GM18951 (cell line): ENCODE measurements at regions not wholly inside any gene's neighbourhood (a gene's known extent, or its start where the extent isn't known, plus 50 kb on each side); places are given as distances from the start of the nearest gene placed in this dataset.

Source experiments
- POLR2A ChIP-seq: IDR thresholded peaks from 4 replicates; pipeline ENCODE4 v1.6.1; 2011; ENCODE audit warnings: mild to moderate bottlenecking; ENCODE audit not compliant: insufficient read length, insufficient read depth; ENCODE audit errors: extremely low read depth
- in situ Hi-C: fragments of 300-500 bp; cut with MboI; formaldehyde crosslinking; loops from one replicate; pipeline ENCODE4 v1.12.0; 2022; ENCODE audit warnings: low sequenced_read_pairs, mixed read lengths, inconsistent platforms; ENCODE audit not compliant: unreplicated experiment

DNA sequence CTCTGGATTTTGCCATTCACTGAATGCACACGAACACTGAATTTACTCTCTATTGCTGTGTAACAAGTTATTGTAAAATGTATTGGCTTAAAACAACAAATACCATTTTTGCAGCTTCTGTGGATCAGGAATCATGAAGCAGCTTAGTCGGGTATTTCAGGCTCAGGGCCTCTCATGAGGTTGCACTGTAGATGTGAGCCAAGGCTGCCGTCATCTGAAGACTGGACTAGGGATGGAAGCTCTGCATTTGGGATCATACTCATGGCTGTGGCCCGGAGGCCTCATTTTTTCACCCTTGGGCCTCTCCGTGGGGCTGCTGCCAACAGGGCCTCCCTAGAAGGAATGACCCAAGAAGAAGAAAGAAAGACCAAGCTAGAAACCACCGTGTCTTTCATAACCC, 492.4 kb upstream of the CDH4 start:
- in situ Hi-C loops = no loop called here
- TF ChIP-seq POLR2A = no peak

DNA sequence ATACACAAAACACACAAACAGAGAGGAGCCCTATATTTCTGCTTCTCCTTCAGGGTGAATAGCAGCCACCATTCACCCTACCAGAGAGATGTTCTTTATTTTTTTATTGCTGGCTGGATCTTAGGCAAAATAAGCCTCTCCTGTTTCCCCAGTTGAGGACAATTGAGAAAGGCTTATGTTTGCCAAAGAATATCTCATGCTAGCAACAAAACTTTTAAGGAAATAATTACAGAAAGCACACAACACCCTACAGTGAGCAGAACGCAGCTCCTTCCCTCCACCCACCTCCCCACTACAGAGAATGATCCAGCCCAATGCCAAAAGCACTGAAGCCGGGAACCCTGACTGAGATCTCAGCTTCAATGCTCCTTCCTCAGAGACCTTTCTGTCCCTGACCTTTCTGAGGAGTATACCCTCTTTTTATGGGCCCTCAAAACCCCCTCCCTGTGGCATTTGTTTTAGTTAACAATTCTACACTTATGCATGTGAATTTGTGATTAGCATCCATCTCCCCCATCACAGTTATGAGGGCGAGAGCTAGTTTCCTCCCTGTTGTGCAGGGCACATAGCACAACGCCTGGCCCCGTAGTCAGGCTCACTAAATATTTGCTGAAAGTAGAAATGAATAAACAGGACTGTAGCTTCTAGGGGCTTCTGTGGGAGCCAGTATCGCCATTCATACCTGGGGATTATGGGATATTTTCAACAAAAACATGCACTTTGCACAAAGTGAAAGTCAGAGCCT, 491.6 kb upstream of the CDH4 start:
- in situ Hi-C loops = no loop called here
- no peak for TF ChIP-seq POLR2A

DNA sequence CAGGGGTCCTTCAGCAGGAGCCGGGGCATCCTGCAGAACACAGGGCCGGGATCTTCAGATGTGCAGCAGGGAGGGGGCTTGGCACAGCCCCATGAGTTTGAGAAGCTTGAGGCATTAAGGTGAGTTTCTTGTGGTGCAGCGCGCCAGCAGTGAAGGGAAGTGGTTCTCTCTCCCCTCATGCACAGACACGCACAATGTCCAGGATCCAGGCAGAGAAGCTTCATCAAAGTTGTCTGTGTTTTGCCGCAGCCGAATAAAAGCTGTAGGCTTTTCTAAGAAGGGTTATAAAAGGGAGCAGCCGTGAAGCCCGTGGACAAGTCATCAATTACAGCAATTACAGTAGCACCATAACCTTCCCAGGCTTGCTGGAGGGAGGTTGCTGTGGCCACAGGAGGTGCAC, 491.0 kb upstream of the CDH4 start:
- no peak for TF ChIP-seq POLR2A

DNA sequence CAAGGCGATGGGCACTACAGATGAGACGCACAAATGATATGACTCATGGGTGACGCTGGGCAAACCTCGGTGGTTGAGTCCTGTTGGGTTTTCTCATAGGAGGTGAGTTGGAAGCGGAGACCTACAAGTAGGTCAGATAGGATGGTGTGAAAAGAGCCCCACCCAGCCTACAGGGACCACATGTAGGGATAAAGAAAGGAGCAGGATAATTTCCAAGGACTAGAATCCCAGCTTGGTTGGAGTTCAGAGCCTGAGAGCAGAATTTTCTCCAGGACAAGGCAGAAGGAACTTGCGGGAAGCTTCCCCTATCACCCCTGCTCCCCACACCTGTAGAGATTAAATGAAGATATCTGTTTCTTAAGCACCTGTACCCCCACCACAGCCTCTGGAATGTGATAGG, 489.7 kb upstream of the CDH4 start:
- in situ Hi-C loops = no loop called here
- no peak for TF ChIP-seq POLR2A

More for the DNA sequence above, 491.0 kb upstream of the CDH4 start:
- in situ Hi-C loops = no loop called here

DNA sequence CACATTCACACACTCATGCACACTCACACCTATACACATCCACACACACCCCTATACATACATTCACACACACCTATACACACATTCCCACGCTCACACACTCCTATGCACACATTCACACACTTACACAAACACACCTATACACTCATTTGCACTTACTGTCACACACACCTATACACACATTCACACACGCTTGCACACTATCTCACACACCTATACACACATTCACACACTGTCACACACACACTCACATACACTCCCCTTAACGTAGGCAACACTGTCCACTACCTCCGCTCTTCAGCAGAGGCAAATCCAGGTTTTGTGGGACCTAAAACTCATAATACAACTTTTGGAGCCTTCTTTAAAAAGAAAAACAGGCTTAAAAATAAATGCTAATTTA, 487.7 kb upstream of the CDH4 start:
- TF ChIP-seq POLR2A = no peak
- in situ Hi-C loops = no loop called here

DNA sequence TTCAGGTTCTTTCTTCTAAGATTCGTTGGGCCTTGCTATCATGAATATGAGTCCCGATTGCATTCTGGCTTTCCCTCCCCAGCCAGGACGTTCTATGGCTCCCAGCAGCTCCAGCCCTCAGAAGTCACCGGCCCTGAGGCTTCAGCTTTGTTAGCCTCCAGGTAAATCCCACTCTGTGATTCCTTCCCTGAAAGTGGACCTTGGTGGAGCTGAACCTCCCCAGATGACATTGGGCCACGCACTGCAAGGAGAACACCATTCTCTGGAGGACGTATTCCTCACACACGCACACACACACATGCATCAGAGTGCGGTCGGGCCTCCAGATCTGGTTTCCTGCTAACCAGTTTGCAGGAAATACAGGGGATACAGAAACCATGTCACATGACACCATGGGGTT, 487.3 kb upstream of the CDH4 start:
- TF ChIP-seq POLR2A = no peak
- in situ Hi-C loops = no loop called here

DNA sequence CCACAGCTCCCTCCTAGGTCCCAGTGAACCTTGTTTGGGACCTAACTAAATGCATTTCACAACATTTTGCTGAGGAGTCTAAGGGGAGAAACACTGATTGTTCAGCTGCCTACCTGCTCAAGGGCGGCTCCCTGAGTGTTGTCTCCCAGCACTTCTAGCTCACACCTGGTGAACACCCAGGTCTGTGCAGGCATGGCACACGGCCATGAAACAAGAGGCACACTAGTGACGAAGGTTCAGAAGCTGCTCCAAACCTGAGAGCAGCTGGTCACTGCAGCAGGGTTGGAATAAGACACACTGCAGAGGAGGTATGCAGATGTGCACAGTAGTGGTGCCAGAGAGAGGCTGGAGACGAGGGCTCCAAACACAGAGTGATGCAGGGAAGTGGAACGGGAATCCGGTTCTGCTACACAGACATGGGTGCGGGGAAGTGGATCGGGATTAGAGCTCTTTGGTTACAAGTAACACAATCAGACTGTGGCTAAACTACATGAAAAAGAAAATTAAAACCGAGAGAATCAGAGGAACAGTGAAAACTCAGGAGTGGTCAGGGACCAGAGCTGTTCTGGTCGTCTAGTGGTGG, 486.1 kb upstream of the CDH4 start:
- in situ Hi-C loops = no loop called here
- no peak for TF ChIP-seq POLR2A

DNA sequence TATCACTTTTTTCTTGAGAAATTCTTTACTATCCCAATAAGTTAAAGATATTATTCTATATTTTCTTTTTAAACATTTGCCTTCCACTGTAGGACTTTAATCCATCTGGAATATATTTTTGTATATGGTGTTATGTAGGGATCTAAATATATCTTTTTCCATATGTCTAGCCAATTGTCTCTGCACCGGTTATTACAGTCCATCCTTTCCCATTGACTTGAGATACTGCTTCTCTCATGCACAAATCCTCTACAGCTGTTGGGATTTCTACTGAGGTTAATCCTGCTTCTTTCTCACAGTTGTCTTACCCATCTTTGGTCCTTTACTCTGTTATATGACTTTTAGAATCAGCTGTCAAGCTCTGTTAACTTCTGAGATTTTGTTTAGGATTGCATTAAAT, 483.8 kb upstream of the CDH4 start:
- in situ Hi-C loops = no loop called here
- no peak for TF ChIP-seq POLR2A

DNA sequence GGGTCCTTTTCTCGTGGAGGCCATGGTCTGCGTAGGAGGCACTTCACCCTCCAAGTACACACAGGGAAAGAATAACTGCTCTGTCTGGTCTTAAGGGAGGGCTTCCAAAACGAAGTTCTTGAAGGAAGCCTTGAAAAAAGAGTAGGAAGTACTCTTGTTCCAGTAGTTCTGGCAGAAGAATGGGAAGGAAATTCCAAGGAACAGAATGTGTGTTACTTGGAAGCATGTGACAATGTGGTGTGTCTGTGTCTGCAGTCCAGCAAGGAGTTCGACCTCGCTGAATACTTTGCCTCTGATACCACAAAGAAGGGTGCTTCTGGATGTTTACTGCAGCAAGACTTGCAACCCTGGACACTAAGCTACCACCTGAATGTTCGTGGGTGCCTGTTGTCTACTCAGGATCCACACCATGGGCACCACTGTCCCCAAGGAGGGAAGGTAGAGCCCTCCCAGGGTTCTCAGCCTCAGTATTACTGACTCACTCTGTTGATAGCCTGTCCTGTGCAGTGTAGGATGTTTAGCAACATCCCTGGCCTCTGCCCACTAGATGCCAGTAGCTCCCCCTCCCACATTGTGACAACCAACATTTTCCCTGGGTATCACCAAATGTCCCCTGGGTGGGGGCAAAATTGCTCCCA, 471.6 kb upstream of the CDH4 start:
- in situ Hi-C loops = no loop called here
- TF ChIP-seq POLR2A = no peak

DNA sequence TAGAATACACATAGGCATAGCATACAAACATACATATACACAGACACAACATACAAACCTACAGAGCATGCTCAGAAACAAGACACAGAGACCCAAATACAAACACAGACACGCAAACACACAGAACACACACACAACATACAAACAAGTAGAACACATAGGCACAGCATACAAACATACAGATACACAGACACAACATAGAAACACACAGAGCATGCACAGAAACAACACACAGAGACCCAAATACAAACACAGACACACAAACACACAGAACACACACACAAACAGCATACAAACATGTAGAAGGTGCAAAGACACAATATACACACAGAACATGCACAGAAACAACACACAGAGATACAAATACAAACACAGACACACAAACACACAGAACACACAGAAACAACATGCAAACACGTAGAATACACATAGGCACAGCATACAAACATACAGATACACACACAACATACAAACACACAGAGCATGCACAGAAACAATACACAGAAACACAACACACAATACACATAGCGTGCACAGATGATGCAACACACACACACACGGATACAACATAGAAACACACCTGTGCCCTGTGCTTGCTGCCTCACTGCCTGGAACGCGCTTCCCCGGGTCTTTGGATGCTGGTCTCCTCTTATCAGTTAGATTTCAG, 469.0 kb upstream of the CDH4 start:
- in situ Hi-C loops = no loop called here
- no peak for TF ChIP-seq POLR2A

DNA sequence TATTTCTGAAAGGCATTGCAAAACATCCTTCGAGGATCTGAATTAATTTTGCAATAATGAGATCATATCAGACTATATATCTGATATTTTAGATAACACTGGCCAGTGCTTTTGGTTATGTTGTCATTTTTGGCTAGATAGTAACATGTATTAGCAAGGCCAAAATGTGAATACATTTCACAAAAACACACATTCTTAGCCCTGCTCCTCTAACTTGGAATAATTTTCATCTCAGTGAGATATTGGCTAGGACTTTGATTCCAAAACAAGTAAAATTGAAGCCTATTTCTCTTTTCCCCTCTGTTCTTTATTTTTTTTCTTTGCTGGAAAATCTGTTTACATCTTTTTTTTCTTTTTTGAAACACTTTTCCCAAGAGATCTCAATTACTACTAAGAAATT, 466.8 kb upstream of the CDH4 start:
- TF ChIP-seq POLR2A = no peak

DNA sequence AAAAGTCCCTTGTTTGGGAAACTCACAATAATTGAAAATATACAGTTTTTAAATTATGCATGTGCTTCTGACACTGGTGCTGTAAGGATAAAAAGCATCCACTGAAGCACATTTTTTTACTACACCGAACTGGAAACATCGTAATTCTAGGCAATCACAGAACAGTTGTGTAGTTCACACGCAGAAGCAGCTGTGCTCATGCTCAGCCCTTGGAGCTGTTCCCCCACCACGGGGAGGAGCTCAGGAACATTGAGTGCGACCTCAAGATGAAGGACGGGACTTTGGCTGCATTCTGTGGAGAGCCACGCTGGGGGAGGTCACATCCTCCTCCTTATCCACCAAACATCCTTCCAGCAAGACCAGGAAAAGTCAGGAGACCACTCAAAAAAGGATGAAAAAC, 466.3 kb upstream of the CDH4 start:
- in situ Hi-C loops = no loop called here

More for the DNA sequence above, 466.8 kb upstream of the CDH4 start:
- in situ Hi-C loops = no loop called here

DNA sequence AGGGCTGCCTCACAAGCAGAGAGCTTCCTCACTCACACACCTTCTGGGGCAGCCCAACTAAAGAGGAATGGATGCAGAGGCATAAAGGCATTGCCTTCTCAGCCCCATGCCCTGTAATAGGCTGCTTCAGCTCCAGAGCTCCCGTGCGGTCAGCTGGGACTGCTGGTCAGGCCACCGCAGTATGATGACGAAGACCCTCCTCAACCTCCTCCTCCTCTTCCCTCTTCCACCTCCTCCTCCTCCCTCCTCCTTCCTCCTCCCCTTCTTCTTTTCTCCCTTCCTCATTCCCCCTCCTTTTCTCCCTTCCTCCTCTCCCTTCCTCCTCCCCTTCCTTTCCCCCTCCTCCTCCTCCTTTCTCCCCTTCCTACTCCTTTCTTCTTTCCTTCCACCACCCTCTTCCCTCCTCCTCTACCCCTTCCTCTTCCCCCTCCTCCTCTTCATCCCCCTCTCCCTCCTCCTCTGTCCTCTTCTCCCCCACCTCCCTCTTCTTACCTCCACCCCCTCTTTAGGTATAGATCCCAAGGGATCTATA, 465.3 kb upstream of the CDH4 start:
- TF ChIP-seq POLR2A = no peak
- in situ Hi-C loops = no loop called here

More for the DNA sequence above, 466.3 kb upstream of the CDH4 start:
- TF ChIP-seq POLR2A = no peak

DNA sequence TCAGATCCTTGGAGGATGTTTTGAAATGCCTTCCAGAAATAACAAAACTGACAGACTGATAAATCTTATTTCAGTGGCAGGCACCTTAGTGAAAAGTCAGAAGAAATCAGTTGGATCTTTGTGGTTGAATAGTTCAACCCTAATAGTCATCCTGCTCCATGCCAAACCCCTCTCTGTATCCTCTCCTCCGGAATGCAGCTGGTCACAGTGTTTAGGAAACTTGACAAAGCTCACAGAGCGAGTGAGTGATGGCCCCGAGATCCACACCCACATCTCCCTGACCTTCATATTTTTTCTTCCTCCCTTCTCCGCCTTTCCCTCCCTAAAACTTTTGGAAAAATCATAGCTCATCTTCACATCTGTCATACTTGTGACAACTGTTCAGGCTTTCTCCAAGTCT, 464.8 kb upstream of the CDH4 start:
- TF ChIP-seq POLR2A = no peak
- in situ Hi-C loops = no loop called here

DNA sequence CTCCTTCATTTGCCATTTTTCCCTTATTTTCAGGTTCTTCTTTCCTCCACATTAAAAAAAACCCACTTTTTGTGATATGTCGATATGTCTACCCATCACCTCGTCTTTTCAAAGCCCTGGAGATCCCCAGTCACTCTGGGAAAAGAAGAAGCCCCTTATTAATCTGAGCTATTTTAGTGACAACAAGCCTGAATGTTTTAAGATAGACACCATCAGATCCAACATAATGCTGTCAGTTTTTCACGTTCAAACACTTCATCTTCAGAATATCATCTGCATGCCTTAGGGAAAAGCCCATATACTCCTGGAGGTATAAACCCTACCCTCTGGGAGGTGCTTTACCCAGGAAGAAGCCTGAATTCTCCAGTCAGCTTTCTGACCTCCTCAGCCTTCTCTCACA, 464.0 kb upstream of the CDH4 start:
- no peak for TF ChIP-seq POLR2A
- in situ Hi-C loops = no loop called here
